ENCODE measurements at regions not wholly inside any gene's neighbourhood (a gene's known extent, or its start where the extent isn't known, plus 50 kb on each side); places are given as distances from the start of the nearest gene placed in this dataset.

DNA sequence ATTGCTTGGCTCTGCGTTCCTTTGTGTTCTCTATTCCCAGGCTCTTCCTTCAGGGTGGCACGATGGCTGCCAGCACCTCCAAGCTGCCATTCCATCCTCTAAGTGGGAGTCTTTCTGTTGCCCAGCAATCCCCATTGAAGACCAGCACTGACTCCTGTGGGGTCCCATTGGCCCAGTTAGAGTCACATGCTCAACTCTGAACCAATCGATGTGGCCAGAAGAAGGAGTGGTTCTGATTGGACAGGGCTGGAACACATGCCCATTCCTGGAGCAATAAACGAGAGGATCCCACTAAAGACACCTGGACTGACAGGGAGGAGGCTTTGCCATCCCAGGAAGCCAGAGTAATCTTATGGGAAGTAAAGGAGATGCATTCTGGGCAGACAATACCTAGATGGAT lies 97.2 kb upstream of the IGSF21 start:
- H3K27ac ChIP-seq (ENCODE audit: low read depth, low read length, poor library complexity, severe bottlenecking) = no peak overlapping the region
- TF ChIP-seq, protein P1, sequence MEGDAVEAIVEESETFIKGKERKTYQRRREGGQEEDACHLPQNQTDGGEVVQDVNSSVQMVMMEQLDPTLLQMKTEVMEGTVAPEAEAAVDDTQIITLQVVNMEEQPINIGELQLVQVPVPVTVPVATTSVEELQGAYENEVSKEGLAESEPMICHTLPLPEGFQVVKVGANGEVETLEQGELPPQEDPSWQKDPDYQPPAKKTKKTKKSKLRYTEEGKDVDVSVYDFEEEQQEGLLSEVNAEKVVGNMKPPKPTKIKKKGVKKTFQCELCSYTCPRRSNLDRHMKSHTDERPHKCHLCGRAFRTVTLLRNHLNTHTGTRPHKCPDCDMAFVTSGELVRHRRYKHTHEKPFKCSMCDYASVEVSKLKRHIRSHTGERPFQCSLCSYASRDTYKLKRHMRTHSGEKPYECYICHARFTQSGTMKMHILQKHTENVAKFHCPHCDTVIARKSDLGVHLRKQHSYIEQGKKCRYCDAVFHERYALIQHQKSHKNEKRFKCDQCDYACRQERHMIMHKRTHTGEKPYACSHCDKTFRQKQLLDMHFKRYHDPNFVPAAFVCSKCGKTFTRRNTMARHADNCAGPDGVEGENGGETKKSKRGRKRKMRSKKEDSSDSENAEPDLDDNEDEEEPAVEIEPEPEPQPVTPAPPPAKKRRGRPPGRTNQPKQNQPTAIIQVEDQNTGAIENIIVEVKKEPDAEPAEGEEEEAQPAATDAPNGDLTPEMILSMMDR (IDR thresholded peaks at IDR 0.05; ENCODE audit: low read length) = no peak
- TF ChIP-seq EZH2 (IDR thresholded peaks at IDR 0.05; ENCODE audit: borderline replicate concordance, low read length) = no peak
- H3K79me2 ChIP-seq (ENCODE audit: insufficient read depth, low read length) = no peaks in the 10 kb centered on the region
- H3K36me3 ChIP-seq (ENCODE audit: insufficient read depth, low read length) = no peaks in the 10 kb centered on the region
- no peaks in the 10 kb centered on the region for H3K9me2 ChIP-seq (ENCODE audit: low read depth, low read length)
- no peaks in the 10 kb centered on the region for H3F3A ChIP-seq (ENCODE audit: insufficient read depth, low read length)
- H3K4me3 ChIP-seq (ENCODE audit: low read depth, low read length, poor library complexity, severe bottlenecking) = no peak overlapping the region
- H3K27me3 ChIP-seq (ENCODE audit: insufficient read depth, low read length) = no peaks in the 10 kb centered on the region
- H3K9ac ChIP-seq (ENCODE audit: low read length) = no peak overlapping the region
- no peaks in the 10 kb centered on the region for H4K20me1 ChIP-seq (ENCODE audit: insufficient read depth, low read length)
- H3K4me2 ChIP-seq (ENCODE audit: low read length) = no peak overlapping the region
- H3K9me3 ChIP-seq (ENCODE audit: low read length) = no peaks in the 10 kb centered on the region
- no peak overlapping the region for H2AFZ ChIP-seq (ENCODE audit: low read length)
- no peaks in the 10 kb centered on the region for H3K4me1 ChIP-seq (ENCODE audit: insufficient read depth, low read length, severe bottlenecking)

DNA sequence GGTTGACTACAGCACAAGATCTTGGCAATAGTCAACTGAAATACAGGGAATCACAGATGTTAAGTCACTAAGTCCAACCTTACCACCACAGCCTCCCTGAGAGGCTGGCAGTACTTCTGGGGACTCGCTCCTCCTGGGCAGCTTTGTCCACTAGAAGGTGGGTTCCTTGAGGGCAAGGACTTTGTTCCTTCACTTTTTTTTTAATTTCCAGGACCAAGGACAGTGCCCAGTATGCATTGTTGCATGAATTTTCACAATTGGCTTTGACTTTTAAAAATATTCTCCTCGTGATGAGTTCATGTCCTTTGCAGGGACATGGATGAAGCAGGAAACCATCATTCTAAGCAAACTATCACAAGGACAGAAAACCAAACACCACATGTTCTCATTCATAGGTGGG lies 96.7 kb upstream of the IGSF21 start:
- H3K4me2 ChIP-seq (ENCODE audit: low read length) = no peak overlapping the region
- H3F3A ChIP-seq (ENCODE audit: insufficient read depth, low read length) = no peaks in the 10 kb centered on the region
- H3K9me3 ChIP-seq (ENCODE audit: low read length) = no peaks in the 10 kb centered on the region
- no peaks in the 10 kb centered on the region for H3K36me3 ChIP-seq (ENCODE audit: insufficient read depth, low read length)
- H3K4me1 ChIP-seq (ENCODE audit: insufficient read depth, low read length, severe bottlenecking) = no peaks in the 10 kb centered on the region
- H4K20me1 ChIP-seq (ENCODE audit: insufficient read depth, low read length) = no peaks in the 10 kb centered on the region
- H3K27me3 ChIP-seq (ENCODE audit: insufficient read depth, low read length) = no peaks in the 10 kb centered on the region
- no peak overlapping the region for H3K9ac ChIP-seq (ENCODE audit: low read length)
- H3K4me3 ChIP-seq (ENCODE audit: low read depth, low read length, poor library complexity, severe bottlenecking) = no peak overlapping the region
- no peaks in the 10 kb centered on the region for H3K9me2 ChIP-seq (ENCODE audit: low read depth, low read length)
- no peak overlapping the region for H2AFZ ChIP-seq (ENCODE audit: low read length)
- TF ChIP-seq, protein P1 (IDR thresholded peaks at IDR 0.05; ENCODE audit: low read length) = no peak
- TF ChIP-seq EZH2 (IDR thresholded peaks at IDR 0.05; ENCODE audit: borderline replicate concordance, low read length) = no peak
- H3K27ac ChIP-seq (ENCODE audit: low read depth, low read length, poor library complexity, severe bottlenecking) = no peak overlapping the region
- H3K79me2 ChIP-seq (ENCODE audit: insufficient read depth, low read length) = no peaks in the 10 kb centered on the region

DNA sequence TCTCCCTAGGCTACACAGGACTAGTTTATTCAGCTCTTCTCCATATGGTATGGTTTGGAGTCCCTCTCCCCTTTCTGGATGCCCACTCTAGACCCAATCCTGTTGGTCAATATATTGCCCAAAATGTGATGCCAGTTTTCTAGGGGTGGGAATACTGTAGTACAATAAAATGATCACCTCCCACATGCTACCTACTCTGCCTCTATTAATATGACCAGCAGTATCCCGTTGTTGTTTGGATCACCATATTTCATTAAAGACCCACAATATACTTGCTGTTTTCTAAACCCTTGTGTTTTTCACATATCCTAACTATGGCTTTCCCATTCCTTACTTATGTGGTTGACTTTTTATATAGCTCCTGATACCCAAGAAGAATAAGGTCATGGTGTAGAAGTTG lies 95.9 kb upstream of the IGSF21 start:
- H3F3A ChIP-seq (ENCODE audit: insufficient read depth, low read length) = no peaks in the 10 kb centered on the region
- no peaks in the 10 kb centered on the region for H3K4me1 ChIP-seq (ENCODE audit: insufficient read depth, low read length, severe bottlenecking)
- no peaks in the 10 kb centered on the region for H3K27me3 ChIP-seq (ENCODE audit: insufficient read depth, low read length)
- no peak overlapping the region for H2AFZ ChIP-seq (ENCODE audit: low read length)
- no peak for TF ChIP-seq EZH2 (IDR thresholded peaks at IDR 0.05; ENCODE audit: borderline replicate concordance, low read length)
- TF ChIP-seq, protein P1 (IDR thresholded peaks at IDR 0.05; ENCODE audit: low read length) = no peak
- H3K27ac ChIP-seq (ENCODE audit: low read depth, low read length, poor library complexity, severe bottlenecking) = no peak overlapping the region
- no peaks in the 10 kb centered on the region for H3K9me2 ChIP-seq (ENCODE audit: low read depth, low read length)
- H3K79me2 ChIP-seq (ENCODE audit: insufficient read depth, low read length) = no peaks in the 10 kb centered on the region
- H3K9ac ChIP-seq (ENCODE audit: low read length) = no peak overlapping the region
- no peak overlapping the region for H3K4me2 ChIP-seq (ENCODE audit: low read length)
- no peaks in the 10 kb centered on the region for H3K9me3 ChIP-seq (ENCODE audit: low read length)
- no peaks in the 10 kb centered on the region for H4K20me1 ChIP-seq (ENCODE audit: insufficient read depth, low read length)
- H3K4me3 ChIP-seq (ENCODE audit: low read depth, low read length, poor library complexity, severe bottlenecking) = no peak overlapping the region
- no peaks in the 10 kb centered on the region for H3K36me3 ChIP-seq (ENCODE audit: insufficient read depth, low read length)

All from OCI-LY1 (cell line).